SK-N-SH treated with all-trans-retinoic acid at 6 μM for 48 hours (cell line): ENCODE measurements at regions not wholly inside any gene's neighbourhood (a gene's known extent, or its start where the extent isn't known, plus 50 kb on each side); places are given as distances from the start of the nearest gene placed in this dataset.
"Not testable (repeated sequence)": the region's sequence is repeated elsewhere in the genome, so short reads cannot be mapped to it uniquely, and the experiment has no call there.

Experiments
- ATAC-seq: fragments of 200-7000 bp; cut with Tn5 transposase; 3 replicates; pipeline ENCODE4 v1.9.1; 2020; ENCODE audit warnings: mild to moderate bottlenecking, moderate library complexity
- ARNTL ChIP-seq: fragments of 450-650 bp; formaldehyde crosslinking; IDR thresholded peaks from 2 replicates; pipeline ENCODE4 v1.5.0; 2020; ENCODE audit warnings: low read depth, mild to moderate bottlenecking, moderate library complexity, borderline replicate concordance
- CSDC2 ChIP-seq: fragments of 250-450 bp; sonication (Bioruptor Pico); IDR thresholded peaks from 2 replicates; pipeline ENCODE4 v1.5.0; 2020; ENCODE audit warnings: mild to moderate bottlenecking, moderate library complexity
- CSRNP3 ChIP-seq: fragments of 250-450 bp; sonication (Bioruptor Pico); IDR thresholded peaks from 2 replicates; pipeline ENCODE4 v1.5.1; 2021; ENCODE audit warnings: mild to moderate bottlenecking, moderate library complexity
- ESRRG ChIP-seq: fragments of 250-450 bp; sonication (Bioruptor Pico); IDR thresholded peaks from 2 replicates; pipeline ENCODE4 v1.6.1; 2021; ENCODE audit warnings: mild to moderate bottlenecking
- GLIS3 ChIP-seq: fragments of 250-450 bp; sonication (Bioruptor Pico); IDR thresholded peaks from 2 replicates; pipeline ENCODE4 v1.5.0; 2020; ENCODE audit warnings: mild to moderate bottlenecking, moderate library complexity
- ISL1 ChIP-seq: fragments of 250-450 bp; sonication (Bioruptor Pico); IDR thresholded peaks from 2 replicates; pipeline ENCODE4 v2.1.2; 2022; ENCODE audit warnings: mild to moderate bottlenecking, moderate library complexity
- OSR1 ChIP-seq: fragments of 250-450 bp; sonication (Bioruptor Pico); IDR thresholded peaks from 2 replicates; pipeline ENCODE4 v1.8.0; 2022; ENCODE audit warnings: moderate library complexity, mild to moderate bottlenecking, inconsistent platforms
- PATZ1 ChIP-seq: fragments of 250-450 bp; sonication (Bioruptor Pico); IDR thresholded peaks from 2 replicates; pipeline ENCODE4 v1.8.0; 2020; ENCODE audit warnings: mild to moderate bottlenecking, moderate library complexity, borderline replicate concordance
- POU6F1 ChIP-seq: fragments of 250-450 bp; sonication (Bioruptor Pico); IDR thresholded peaks from 2 replicates; pipeline ENCODE4 v1.8.0; 2021; ENCODE audit warnings: low read depth, mild to moderate bottlenecking, moderate library complexity, borderline replicate concordance
- PPARA ChIP-seq: fragments of 250-450 bp; sonication (Bioruptor Pico); IDR thresholded peaks from 2 replicates; pipeline ENCODE4 v1.5.0; 2020; ENCODE audit warnings: mild to moderate bottlenecking, borderline replicate concordance
- RARB ChIP-seq: fragments of 250-450 bp; sonication (Bioruptor Pico); IDR thresholded peaks from 2 replicates; pipeline ENCODE4 v1.8.0; 2021; ENCODE audit warnings: mild to moderate bottlenecking, moderate library complexity
- TCF4 ChIP-seq: fragments of 250-450 bp; sonication (Bioruptor Pico); IDR thresholded peaks from 2 replicates; pipeline ENCODE4 v1.8.0; 2021; ENCODE audit warnings: mild to moderate bottlenecking, moderate library complexity, borderline replicate concordance
- TOX ChIP-seq: fragments of 250-450 bp; sonication (Bioruptor Pico); IDR thresholded peaks from 2 replicates; pipeline ENCODE4 v1.8.0; 2021; ENCODE audit warnings: mild to moderate bottlenecking, moderate library complexity, borderline replicate concordance
- ZC3H10 ChIP-seq: fragments of 250-450 bp; sonication (Bioruptor Pico); IDR thresholded peaks from 2 replicates; pipeline ENCODE4 v1.5.1; 2021; ENCODE audit warnings: mild to moderate bottlenecking, moderate library complexity
- ZFP3 ChIP-seq: fragments of 250-450 bp; sonication (Bioruptor Pico); IDR thresholded peaks from 2 replicates; pipeline ENCODE4 v1.5.0; 2020; ENCODE audit warnings: mild to moderate bottlenecking, moderate library complexity
- ZFP30 ChIP-seq: fragments of 450-650 bp; formaldehyde crosslinking; IDR thresholded peaks from 2 replicates; pipeline ENCODE4 v1.5.0; 2022; ENCODE audit warnings: mild to moderate bottlenecking, moderate library complexity
- ZNF565 ChIP-seq: fragments of 450-650 bp; formaldehyde crosslinking; conservative IDR thresholded peaks from 2 replicates; pipeline ENCODE4 v1.5.0; 2020; ENCODE audit warnings: low read depth, mild to moderate bottlenecking, moderate library complexity
- ZNF70 ChIP-seq: fragments of 450-650 bp; formaldehyde crosslinking; IDR thresholded peaks from 2 replicates; pipeline ENCODE4 v1.5.0; 2020; ENCODE audit warnings: mild to moderate bottlenecking, moderate library complexity
- ZNF8 ChIP-seq: fragments of 450-650 bp; formaldehyde crosslinking; IDR thresholded peaks from 2 replicates; pipeline ENCODE4 v1.5.0; 2020; ENCODE audit warnings: mild to moderate bottlenecking, moderate library complexity
- TF ChIP-seq, protein P1 (sequence below): fragments of 250-450 bp; sonication (Bioruptor Pico); IDR thresholded peaks from 2 replicates; pipeline ENCODE4 v1.5.0; 2020; ENCODE audit warnings: mild to moderate bottlenecking, moderate library complexity
- TF ChIP-seq, protein P2 (sequence below): fragments of 250-450 bp; sonication (Bioruptor Pico); IDR thresholded peaks from 2 replicates; pipeline ENCODE4 v1.5.1; 2020; ENCODE audit warnings: low read depth, mild to moderate bottlenecking, moderate library complexity

DNA sequence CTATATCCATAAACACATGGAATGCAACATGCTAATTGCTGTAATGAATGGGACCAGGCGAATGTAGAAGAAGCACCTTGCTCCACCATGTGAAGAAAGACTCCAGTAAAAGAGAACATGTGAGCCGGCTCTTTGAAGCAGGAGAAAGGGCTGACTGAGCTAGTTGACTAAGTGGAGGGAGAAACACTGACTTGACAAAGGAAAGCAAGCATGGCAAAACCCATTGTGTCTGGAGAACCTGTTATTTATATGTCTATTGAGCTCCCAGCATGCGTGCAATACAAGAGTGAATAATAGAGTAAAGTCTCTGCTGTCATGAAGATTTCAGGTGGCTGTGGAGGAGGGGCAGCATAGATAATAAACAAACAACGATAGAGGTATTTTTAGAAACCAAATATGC is 559.9 kb downstream of the RAB28 start:
- ATAC-seq: no peak

GRCh38 chr4:12912896-12913418 is 571.2 kb downstream of the RAB28 start:
- TF ChIP-seq CSDC2 (CRISPR knock-in tag): no peak
- TF ChIP-seq CSRNP3 (CRISPR knock-in tag): no peak
- no peak for TF ChIP-seq TCF4 (CRISPR knock-in tag)
- no peak for TF ChIP-seq ZNF8
- TF ChIP-seq PPARA (CRISPR knock-in tag): no peak
- no peak for TF ChIP-seq PATZ1
- TF ChIP-seq ZC3H10 (CRISPR knock-in tag): no peak
- no peak for TF ChIP-seq RARB (CRISPR knock-in tag)
- no peak for TF ChIP-seq ZNF565 (CRISPR knock-in tag)
- no peak for TF ChIP-seq TOX (CRISPR knock-in tag)
- TF ChIP-seq ARNTL (CRISPR knock-in tag): no peak
- TF ChIP-seq ZFP30 (CRISPR knock-in tag): no peak
- no peak for TF ChIP-seq ZNF70
- TF ChIP-seq OSR1: no peak
- TF ChIP-seq ESRRG (CRISPR knock-in tag): no peak
- no peak for TF ChIP-seq GLIS3 (CRISPR knock-in tag)
- TF ChIP-seq, protein P1, sequence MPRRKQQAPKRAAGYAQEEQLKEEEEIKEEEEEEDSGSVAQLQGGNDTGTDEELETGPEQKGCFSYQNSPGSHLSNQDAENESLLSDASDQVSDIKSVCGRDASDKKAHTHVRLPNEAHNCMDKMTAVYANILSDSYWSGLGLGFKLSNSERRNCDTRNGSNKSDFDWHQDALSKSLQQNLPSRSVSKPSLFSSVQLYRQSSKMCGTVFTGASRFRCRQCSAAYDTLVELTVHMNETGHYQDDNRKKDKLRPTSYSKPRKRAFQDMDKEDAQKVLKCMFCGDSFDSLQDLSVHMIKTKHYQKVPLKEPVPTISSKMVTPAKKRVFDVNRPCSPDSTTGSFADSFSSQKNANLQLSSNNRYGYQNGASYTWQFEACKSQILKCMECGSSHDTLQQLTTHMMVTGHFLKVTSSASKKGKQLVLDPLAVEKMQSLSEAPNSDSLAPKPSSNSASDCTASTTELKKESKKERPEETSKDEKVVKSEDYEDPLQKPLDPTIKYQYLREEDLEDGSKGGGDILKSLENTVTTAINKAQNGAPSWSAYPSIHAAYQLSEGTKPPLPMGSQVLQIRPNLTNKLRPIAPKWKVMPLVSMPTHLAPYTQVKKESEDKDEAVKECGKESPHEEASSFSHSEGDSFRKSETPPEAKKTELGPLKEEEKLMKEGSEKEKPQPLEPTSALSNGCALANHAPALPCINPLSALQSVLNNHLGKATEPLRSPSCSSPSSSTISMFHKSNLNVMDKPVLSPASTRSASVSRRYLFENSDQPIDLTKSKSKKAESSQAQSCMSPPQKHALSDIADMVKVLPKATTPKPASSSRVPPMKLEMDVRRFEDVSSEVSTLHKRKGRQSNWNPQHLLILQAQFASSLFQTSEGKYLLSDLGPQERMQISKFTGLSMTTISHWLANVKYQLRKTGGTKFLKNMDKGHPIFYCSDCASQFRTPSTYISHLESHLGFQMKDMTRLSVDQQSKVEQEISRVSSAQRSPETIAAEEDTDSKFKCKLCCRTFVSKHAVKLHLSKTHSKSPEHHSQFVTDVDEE (CRISPR knock-in tag): no peak
- TF ChIP-seq ISL1 (CRISPR knock-in tag): no peak
- no peak for ATAC-seq

More for the DNA sequence above, 559.9 kb downstream of the RAB28 start:
- TF ChIP-seq ZFP3 (CRISPR knock-in tag): no peak
- no peak for TF ChIP-seq PPARA (CRISPR knock-in tag)
- TF ChIP-seq ZNF565 (CRISPR knock-in tag): no peak
- no peak for TF ChIP-seq ZNF8
- TF ChIP-seq, protein P1 (CRISPR knock-in tag): no peak
- no peak for TF ChIP-seq TOX (CRISPR knock-in tag)

- no peak for ATAC-seq
- no peak for TF ChIP-seq CSDC2 (CRISPR knock-in tag)
- TF ChIP-seq POU6F1 (CRISPR knock-in tag): no peak
- no peak for TF ChIP-seq ARNTL (CRISPR knock-in tag)
- TF ChIP-seq, protein P2, sequence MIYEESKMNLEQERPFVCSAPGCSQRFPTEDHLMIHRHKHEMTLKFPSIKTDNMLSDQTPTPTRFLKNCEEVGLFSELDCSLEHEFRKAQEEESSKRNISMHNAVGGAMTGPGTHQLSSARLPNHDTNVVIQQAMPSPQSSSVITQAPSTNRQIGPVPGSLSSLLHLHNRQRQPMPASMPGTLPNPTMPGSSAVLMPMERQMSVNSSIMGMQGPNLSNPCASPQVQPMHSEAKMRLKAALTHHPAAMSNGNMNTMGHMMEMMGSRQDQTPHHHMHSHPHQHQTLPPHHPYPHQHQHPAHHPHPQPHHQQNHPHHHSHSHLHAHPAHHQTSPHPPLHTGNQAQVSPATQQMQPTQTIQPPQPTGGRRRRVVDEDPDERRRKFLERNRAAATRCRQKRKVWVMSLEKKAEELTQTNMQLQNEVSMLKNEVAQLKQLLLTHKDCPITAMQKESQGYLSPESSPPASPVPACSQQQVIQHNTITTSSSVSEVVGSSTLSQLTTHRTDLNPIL (CRISPR knock-in tag): no peak
- no peak for TF ChIP-seq PPARA (CRISPR knock-in tag)
These were observed 572.3 kb downstream of the RAB28 start for GRCh38 chr4:12911750-12912358.

GRCh38 chr4:12903640-12904039 is 580.5 kb downstream of the RAB28 start:
- ATAC-seq: not testable (repeated sequence)
